Sigmoid colon (tissue), 4 donors: ENCODE measurements at regions not wholly inside any gene's neighbourhood (a gene's known extent, or its start where the extent isn't known, plus 50 kb on each side); places are given as distances from the start of the nearest gene placed in this dataset.

Experiments used
- EP300 ChIP-seq, 4 donors: sonication (generic); formaldehyde crosslinking; IDR thresholded peaks; one replicate each; pipeline ENCODE4 v1.6.1; 2017; ENCODE audit warnings: antibody characterized with exemption in 4 of 4
- POLR2A ChIP-seq, 2 donors: fragments of 450-650 bp; IDR thresholded peaks; one replicate each; pipeline ENCODE4 v1.6.1; 2016; ENCODE audit warnings: antibody characterized with exemption in 2 of 2, mild to moderate bottlenecking in 2 of 2, moderate library complexity in 2 of 2

DNA sequence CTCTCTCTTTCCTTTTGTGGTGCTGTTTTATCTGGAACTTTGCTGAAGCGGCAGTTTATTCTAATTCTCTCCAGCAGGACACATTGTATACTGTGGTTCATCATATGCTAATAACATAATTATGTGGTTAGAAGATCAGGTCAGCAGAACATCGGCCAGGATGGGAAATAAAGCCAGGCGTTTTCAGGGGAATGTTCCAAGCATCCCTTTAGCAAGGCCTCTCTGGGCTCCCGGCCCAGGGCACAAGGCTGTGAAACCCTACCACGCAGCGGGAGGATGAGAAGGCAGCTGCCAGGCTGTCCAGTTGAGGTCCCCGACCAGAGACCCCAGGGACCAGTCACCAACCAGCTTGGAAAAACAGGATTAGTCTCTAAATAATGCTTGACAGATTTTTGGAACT is 112.2 kb upstream of the GALNT17 start:
- TF ChIP-seq POLR2A (IDR thresholded peaks at IDR 0.05), result no peak
- TF ChIP-seq EP300 (IDR thresholded peaks at IDR 0.05), result no peak
